ENCODE measurements at regions not wholly inside any gene's neighbourhood (a gene's known extent, or its start where the extent isn't known, plus 50 kb on each side); places are given as distances from the start of the nearest gene placed in this dataset.

DNA sequence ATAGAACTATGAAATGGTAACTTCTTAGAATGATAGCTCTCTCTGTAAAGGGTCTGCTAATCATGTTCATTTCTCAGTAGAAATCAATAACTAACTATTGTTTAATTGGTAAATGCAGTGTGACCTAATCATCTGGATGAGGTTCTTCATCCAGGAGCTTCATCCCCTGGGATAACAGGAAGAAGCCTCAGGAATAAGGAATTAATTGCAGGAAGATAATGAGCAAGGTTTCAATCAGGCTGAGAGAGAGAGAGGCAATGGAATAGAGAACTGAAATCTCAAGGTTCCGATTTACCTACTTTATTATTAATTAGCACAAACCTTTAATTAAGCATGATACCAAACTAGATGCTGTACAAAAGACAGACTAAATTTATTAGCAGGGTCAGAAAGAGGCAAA lies 499.7 kb downstream of the MAT2B start:
- no peak overlapping the region for H2AFZ ChIP-seq (ENCODE audit: control insufficient read depth, low read depth, low read length)
- ChIA-PET SMC1A (ENCODE audit: uncharacterized antibody, unreplicated experiment) (interaction anchor here (0.8 to 3.4 kb wide), 5 partner anchors 8 to 440 kb away, joined by 3 to 21 read pairs (median 3); no protein-coding TSS in a partner anchor), RAD21 (ENCODE audit: unreplicated experiment) (interaction anchor here (4.4 kb wide), 1 partner anchor 8 kb away, joined by 15 read pairs; no protein-coding TSS in a partner anchor), CTCF (interaction anchor here (1.3 to 4.5 kb wide), 4 partner anchors 8 to 499 kb away, joined by 3 to 30 read pairs (median 10); no protein-coding TSS in a partner anchor), POLR2A (no interaction called here)
- no peak overlapping the region for H3K4me3 ChIP-seq
- no peaks in the 10 kb centered on the region for H3K4me1 ChIP-seq (ENCODE audit: control insufficient read depth, insufficient read depth, low read length)
- H3K27ac ChIP-seq (ENCODE audit: control insufficient read depth, insufficient read depth), result no peak overlapping the region
- intact Hi-C loops (cut with micrococcal nuclease; ENCODE audit: unreplicated experiment), result no loop called here
- DNase-seq (ENCODE audit: low read depth, low spot score), result no peak
- H3K79me2 ChIP-seq (ENCODE audit: control insufficient read depth, insufficient read depth, low read length), result no peaks in the 10 kb centered on the region
- in situ Hi-C loops (cut with MboI), result loop anchor here (25.0 kb wide), 1 partner anchor 1207 kb away; no protein-coding TSS in a partner anchor
- H3K4me2 ChIP-seq (ENCODE audit: control insufficient read depth, insufficient read depth), result no peak overlapping the region
- no peaks in the 10 kb centered on the region for H3K36me3 ChIP-seq (ENCODE audit: control insufficient read depth in 2 of 2, insufficient read depth in 2 of 2, low read length in 1 of 2)
- H3K27me3 ChIP-seq (replicated peaks in 1 of 2; ENCODE audit: control insufficient read depth in 2 of 2, insufficient read depth in 2 of 2, low read length in 1 of 2), result no peaks in the 10 kb centered on the region
- H3K9ac ChIP-seq (ENCODE audit: control insufficient read depth, insufficient read depth, low read length), result no peak overlapping the region
- no peak for ATAC-seq
- H3K9me3 ChIP-seq (replicated peaks; ENCODE audit: control insufficient read depth, insufficient read depth, low read length), result no peaks in the 10 kb centered on the region
- no TSS peak for BruUV-seq (replicated peaks)
- 61% methylated on average over 1 of the region's 1 CpG for whole genome bisulfite sequencing (ENCODE audit: insufficient coverage, insufficient replicate concordance, low lambda C conversion rate, missing lambda C conversion rate)
- no peak for FAIRE-seq
- no peaks in the 10 kb centered on the region for H4K20me1 ChIP-seq (ENCODE audit: control insufficient read depth, insufficient read depth)
- TF ChIP-seq RAD21 (IDR thresholded peaks at IDR 0.05; ENCODE audit: insufficient read depth, low read depth, low read length), result no peak
- TF ChIP-seq, protein P1, sequence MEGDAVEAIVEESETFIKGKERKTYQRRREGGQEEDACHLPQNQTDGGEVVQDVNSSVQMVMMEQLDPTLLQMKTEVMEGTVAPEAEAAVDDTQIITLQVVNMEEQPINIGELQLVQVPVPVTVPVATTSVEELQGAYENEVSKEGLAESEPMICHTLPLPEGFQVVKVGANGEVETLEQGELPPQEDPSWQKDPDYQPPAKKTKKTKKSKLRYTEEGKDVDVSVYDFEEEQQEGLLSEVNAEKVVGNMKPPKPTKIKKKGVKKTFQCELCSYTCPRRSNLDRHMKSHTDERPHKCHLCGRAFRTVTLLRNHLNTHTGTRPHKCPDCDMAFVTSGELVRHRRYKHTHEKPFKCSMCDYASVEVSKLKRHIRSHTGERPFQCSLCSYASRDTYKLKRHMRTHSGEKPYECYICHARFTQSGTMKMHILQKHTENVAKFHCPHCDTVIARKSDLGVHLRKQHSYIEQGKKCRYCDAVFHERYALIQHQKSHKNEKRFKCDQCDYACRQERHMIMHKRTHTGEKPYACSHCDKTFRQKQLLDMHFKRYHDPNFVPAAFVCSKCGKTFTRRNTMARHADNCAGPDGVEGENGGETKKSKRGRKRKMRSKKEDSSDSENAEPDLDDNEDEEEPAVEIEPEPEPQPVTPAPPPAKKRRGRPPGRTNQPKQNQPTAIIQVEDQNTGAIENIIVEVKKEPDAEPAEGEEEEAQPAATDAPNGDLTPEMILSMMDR (IDR thresholded peaks at IDR 0.05 in 2 of 3, conservative IDR thresholded peaks at IDR 0.05 in 1 of 3; ENCODE audit: control insufficient read depth in 2 of 3, extremely low read depth in 1 of 3, insufficient read depth in 1 of 3, low read depth in 3 of 3, low read length in 3 of 3), result no peak
- no peak for TF ChIP-seq HCFC1 (IDR thresholded peaks at IDR 0.05; ENCODE audit: low read length)
- TF ChIP-seq POLR2AphosphoS5 (IDR thresholded peaks at IDR 0.05; ENCODE audit: low read length), result no peak
- no peak for TF ChIP-seq ASH2L (IDR thresholded peaks at IDR 0.05; ENCODE audit: borderline replicate concordance, low read depth)
- TF ChIP-seq ZNF207 (IDR thresholded peaks at IDR 0.05; ENCODE audit: borderline replicate concordance), result no peak
- TF ChIP-seq, protein P2, sequence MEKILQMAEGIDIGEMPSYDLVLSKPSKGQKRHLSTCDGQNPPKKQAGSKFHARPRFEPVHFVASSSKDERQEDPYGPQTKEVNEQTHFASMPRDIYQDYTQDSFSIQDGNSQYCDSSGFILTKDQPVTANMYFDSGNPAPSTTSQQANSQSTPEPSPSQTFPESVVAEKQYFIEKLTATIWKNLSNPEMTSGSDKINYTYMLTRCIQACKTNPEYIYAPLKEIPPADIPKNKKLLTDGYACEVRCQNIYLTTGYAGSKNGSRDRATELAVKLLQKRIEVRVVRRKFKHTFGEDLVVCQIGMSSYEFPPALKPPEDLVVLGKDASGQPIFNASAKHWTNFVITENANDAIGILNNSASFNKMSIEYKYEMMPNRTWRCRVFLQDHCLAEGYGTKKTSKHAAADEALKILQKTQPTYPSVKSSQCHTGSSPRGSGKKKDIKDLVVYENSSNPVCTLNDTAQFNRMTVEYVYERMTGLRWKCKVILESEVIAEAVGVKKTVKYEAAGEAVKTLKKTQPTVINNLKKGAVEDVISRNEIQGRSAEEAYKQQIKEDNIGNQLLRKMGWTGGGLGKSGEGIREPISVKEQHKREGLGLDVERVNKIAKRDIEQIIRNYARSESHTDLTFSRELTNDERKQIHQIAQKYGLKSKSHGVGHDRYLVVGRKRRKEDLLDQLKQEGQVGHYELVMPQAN (conservative IDR thresholded peaks at IDR 0.05), result no peak
- TF ChIP-seq SMARCA5 (IDR thresholded peaks at IDR 0.05), result no peak
- TF ChIP-seq FOXM1 (IDR thresholded peaks at IDR 0.05; ENCODE audit: low read depth, low read length), result no peak
- TF ChIP-seq IKZF2 (IDR thresholded peaks at IDR 0.05), result no peak
- TF ChIP-seq, protein P3, sequence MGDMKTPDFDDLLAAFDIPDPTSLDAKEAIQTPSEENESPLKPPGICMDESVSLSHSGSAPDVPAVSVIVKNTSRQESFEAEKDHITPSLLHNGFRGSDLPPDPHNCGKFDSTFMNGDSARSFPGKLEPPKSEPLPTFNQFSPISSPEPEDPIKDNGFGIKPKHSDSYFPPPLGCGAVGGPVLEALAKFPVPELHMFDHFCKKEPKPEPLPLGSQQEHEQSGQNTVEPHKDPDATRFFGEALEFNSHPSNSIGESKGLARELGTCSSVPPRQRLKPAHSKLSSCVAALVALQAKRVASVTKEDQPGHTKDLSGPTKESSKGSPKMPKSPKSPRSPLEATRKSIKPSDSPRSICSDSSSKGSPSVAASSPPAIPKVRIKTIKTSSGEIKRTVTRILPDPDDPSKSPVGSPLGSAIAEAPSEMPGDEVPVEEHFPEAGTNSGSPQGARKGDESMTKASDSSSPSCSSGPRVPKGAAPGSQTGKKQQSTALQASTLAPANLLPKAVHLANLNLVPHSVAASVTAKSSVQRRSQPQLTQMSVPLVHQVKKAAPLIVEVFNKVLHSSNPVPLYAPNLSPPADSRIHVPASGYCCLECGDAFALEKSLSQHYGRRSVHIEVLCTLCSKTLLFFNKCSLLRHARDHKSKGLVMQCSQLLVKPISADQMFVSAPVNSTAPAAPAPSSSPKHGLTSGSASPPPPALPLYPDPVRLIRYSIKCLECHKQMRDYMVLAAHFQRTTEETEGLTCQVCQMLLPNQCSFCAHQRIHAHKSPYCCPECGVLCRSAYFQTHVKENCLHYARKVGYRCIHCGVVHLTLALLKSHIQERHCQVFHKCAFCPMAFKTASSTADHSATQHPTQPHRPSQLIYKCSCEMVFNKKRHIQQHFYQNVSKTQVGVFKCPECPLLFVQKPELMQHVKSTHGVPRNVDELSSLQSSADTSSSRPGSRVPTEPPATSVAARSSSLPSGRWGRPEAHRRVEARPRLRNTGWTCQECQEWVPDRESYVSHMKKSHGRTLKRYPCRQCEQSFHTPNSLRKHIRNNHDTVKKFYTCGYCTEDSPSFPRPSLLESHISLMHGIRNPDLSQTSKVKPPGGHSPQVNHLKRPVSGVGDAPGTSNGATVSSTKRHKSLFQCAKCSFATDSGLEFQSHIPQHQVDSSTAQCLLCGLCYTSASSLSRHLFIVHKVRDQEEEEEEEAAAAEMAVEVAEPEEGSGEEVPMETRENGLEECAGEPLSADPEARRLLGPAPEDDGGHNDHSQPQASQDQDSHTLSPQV (IDR thresholded peaks at IDR 0.05), result no peak
- TF ChIP-seq, protein P4, sequence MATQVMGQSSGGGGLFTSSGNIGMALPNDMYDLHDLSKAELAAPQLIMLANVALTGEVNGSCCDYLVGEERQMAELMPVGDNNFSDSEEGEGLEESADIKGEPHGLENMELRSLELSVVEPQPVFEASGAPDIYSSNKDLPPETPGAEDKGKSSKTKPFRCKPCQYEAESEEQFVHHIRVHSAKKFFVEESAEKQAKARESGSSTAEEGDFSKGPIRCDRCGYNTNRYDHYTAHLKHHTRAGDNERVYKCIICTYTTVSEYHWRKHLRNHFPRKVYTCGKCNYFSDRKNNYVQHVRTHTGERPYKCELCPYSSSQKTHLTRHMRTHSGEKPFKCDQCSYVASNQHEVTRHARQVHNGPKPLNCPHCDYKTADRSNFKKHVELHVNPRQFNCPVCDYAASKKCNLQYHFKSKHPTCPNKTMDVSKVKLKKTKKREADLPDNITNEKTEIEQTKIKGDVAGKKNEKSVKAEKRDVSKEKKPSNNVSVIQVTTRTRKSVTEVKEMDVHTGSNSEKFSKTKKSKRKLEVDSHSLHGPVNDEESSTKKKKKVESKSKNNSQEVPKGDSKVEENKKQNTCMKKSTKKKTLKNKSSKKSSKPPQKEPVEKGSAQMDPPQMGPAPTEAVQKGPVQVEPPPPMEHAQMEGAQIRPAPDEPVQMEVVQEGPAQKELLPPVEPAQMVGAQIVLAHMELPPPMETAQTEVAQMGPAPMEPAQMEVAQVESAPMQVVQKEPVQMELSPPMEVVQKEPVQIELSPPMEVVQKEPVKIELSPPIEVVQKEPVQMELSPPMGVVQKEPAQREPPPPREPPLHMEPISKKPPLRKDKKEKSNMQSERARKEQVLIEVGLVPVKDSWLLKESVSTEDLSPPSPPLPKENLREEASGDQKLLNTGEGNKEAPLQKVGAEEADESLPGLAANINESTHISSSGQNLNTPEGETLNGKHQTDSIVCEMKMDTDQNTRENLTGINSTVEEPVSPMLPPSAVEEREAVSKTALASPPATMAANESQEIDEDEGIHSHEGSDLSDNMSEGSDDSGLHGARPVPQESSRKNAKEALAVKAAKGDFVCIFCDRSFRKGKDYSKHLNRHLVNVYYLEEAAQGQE (IDR thresholded peaks at IDR 0.05; ENCODE audit: low read depth, low read length), result no peak
- no peak for TF ChIP-seq SMAD5 (IDR thresholded peaks at IDR 0.05; ENCODE audit: low read depth)
- no peak for TF ChIP-seq ZNF217 (IDR thresholded peaks at IDR 0.05)

All from GM12878 (cell line).